ENCODE measurements at regions not wholly inside any gene's neighbourhood (a gene's known extent, or its start where the extent isn't known, plus 50 kb on each side); places are given as distances from the start of the nearest gene placed in this dataset.

DNA sequence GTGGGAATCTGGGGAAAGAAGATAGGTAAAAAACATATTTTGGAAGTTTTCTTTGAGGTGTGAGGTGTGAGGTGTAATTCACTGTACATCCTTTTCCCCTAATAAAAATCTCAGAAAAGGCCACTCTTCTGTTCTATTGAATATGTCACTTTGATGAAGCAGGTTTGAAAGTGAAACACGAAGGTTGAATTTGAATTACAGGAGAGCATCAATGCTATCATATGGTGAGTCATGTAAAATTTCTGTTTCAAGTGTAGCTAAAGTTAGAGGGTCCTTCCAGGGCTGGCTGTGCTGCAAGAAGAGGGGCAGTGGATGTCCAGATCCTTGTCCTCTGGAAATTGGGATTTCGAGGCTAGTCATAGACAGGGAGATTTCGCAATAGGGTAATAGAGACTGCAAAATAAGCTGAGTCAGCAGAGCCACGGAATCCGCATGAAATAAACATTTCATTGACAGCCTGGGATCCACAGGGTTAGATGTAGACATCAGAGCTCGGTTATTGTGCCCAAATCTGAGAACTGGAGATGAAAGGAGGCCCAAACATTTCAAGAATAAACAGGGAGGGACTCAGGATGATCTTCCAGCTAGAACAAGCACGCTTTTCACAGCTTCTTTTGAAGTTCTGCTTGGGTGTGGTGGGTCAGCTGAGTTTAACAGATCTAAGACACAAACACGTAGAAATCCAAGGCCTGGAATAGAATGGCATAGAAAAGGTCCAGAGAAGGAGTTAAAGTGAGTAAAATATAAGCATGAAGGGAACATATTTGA, 194.4 kb upstream of the CDKN2B start:
- no peak for TF ChIP-seq EZH2 (IDR thresholded peaks at IDR 0.05; ENCODE audit: insufficient read depth, low read length)
- TF ChIP-seq, protein P1, sequence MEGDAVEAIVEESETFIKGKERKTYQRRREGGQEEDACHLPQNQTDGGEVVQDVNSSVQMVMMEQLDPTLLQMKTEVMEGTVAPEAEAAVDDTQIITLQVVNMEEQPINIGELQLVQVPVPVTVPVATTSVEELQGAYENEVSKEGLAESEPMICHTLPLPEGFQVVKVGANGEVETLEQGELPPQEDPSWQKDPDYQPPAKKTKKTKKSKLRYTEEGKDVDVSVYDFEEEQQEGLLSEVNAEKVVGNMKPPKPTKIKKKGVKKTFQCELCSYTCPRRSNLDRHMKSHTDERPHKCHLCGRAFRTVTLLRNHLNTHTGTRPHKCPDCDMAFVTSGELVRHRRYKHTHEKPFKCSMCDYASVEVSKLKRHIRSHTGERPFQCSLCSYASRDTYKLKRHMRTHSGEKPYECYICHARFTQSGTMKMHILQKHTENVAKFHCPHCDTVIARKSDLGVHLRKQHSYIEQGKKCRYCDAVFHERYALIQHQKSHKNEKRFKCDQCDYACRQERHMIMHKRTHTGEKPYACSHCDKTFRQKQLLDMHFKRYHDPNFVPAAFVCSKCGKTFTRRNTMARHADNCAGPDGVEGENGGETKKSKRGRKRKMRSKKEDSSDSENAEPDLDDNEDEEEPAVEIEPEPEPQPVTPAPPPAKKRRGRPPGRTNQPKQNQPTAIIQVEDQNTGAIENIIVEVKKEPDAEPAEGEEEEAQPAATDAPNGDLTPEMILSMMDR (IDR thresholded peaks at IDR 0.05; ENCODE audit: insufficient read depth, low read depth, low read length), result no peak
- H3K27me3 Mint-ChIP-seq (ENCODE audit: low read depth, unreplicated experiment), result no peaks in the 10 kb centered on the region
- H3K4me3 Mint-ChIP-seq (ENCODE audit: unreplicated experiment), result no peak overlapping the region
- FAIRE-seq (peak; percentile 29), DNase-seq (ENCODE audit: low read depth) (peak; percentile 29)
- peaks cover 29% of the 10 kb centered on the region for H3K4me1 Mint-ChIP-seq (ENCODE audit: low read depth, unreplicated experiment)
- no peak overlapping the region for H3K27ac ChIP-seq (ENCODE audit: low read depth, low read length)
- H4K20me1 ChIP-seq (ENCODE audit: insufficient read depth, low read length), result no peaks in the 10 kb centered on the region
- H3K4me1 ChIP-seq (ENCODE audit: insufficient read depth, low read length), result peaks cover 13% of the 10 kb centered on the region
- H3K9ac ChIP-seq (ENCODE audit: low read length), result no peak overlapping the region
- H3K36me3 Mint-ChIP-seq (ENCODE audit: low read depth, unreplicated experiment), result no peaks in the 10 kb centered on the region
- no peaks in the 10 kb centered on the region for H3K9me3 ChIP-seq (ENCODE audit: insufficient read depth, low read depth, low read length)
- peaks cover 3% of the 10 kb centered on the region for H3K9me3 Mint-ChIP-seq (ENCODE audit: unreplicated experiment)
- H3K4me3 ChIP-seq (ENCODE audit: insufficient read depth, low read depth, low read length), result no peak overlapping the region
- H3K36me3 ChIP-seq (ENCODE audit: insufficient read depth, low read length), result no peaks in the 10 kb centered on the region
- no peak overlapping the region for H3K4me2 ChIP-seq (ENCODE audit: low read length)
- H3K27me3 ChIP-seq (ENCODE audit: insufficient read depth, low read length), result no peaks in the 10 kb centered on the region
- H3K79me2 ChIP-seq (ENCODE audit: insufficient read depth, low read length), result no peaks in the 10 kb centered on the region
- H2AFZ ChIP-seq (ENCODE audit: low read depth, low read length), result no peak overlapping the region
- no peak overlapping the region for H3K27ac Mint-ChIP-seq (ENCODE audit: unreplicated experiment)

DNA sequence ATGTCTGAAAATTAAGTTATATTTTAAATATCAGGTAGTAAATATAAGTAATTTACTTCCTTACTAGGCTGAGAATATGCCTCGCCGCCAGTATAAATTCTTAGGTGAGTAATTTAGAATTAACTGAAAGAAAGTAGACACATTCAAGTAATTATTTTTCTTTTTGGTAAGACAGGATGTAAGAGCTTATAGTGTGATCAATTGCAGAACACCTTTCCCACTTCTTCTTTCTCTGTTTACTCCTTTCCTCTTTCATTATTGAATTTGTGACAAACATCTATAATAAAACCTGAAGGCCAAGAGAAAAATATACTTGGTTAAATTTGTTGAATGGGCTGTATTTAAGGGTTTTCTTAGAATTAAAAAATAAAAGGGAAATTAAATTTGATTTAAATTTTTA, 195.1 kb upstream of the CDKN2B start:
- H3K4me1 Mint-ChIP-seq (ENCODE audit: low read depth, unreplicated experiment), result peaks cover 35% of the 10 kb centered on the region

More for the DNA sequence above, 195.1 kb upstream of the CDKN2B start:
- Mint-ChIP-seq H3K27me3 (ENCODE audit: low read depth, unreplicated experiment) (no peaks in the 10 kb centered on the region), H3K4me3 (ENCODE audit: unreplicated experiment) (no peak overlapping the region), H3K9me3 (ENCODE audit: unreplicated experiment) (no peaks in the 10 kb centered on the region), H3K36me3 (ENCODE audit: low read depth, unreplicated experiment) (no peaks in the 10 kb centered on the region), H3K27ac (ENCODE audit: unreplicated experiment) (no peak overlapping the region)
- H3K79me2 ChIP-seq (ENCODE audit: insufficient read depth, low read length), result no peaks in the 10 kb centered on the region
- no peak for TF ChIP-seq EZH2 (IDR thresholded peaks at IDR 0.05; ENCODE audit: insufficient read depth, low read length)
- TF ChIP-seq, protein P1 (IDR thresholded peaks at IDR 0.05; ENCODE audit: insufficient read depth, low read depth, low read length), result no peak
- H3K4me1 ChIP-seq (ENCODE audit: insufficient read depth, low read length), result peaks cover 20% of the 10 kb centered on the region
- no peaks in the 10 kb centered on the region for H3K36me3 ChIP-seq (ENCODE audit: insufficient read depth, low read length)
- no peak overlapping the region for H3K4me2 ChIP-seq (ENCODE audit: low read length)
- no peak for FAIRE-seq
- H3K9ac ChIP-seq (ENCODE audit: low read length), result no peak overlapping the region
- H2AFZ ChIP-seq (ENCODE audit: low read depth, low read length), result no peak overlapping the region
- H3K9me3 ChIP-seq (ENCODE audit: insufficient read depth, low read depth, low read length), result no peaks in the 10 kb centered on the region
- DNase-seq (ENCODE audit: low read depth), result no peak
- no peaks in the 10 kb centered on the region for H4K20me1 ChIP-seq (ENCODE audit: insufficient read depth, low read length)
- H3K4me3 ChIP-seq (ENCODE audit: insufficient read depth, low read depth, low read length), result no peak overlapping the region
- H3K27me3 ChIP-seq (ENCODE audit: insufficient read depth, low read length), result no peaks in the 10 kb centered on the region
- no peak overlapping the region for H3K27ac ChIP-seq (ENCODE audit: low read depth, low read length)

All from astrocyte (in vitro differentiated cells and primary cell).